Nephron progenitor cell (in vitro differentiated cells): ENCODE measurements at regions not wholly inside any gene's neighbourhood (a gene's known extent, or its start where the extent isn't known, plus 50 kb on each side); places are given as distances from the start of the nearest gene placed in this dataset.

Experiments used
- DNase-seq: peaks from one replicate; pipeline ENCODE4 v3.0.0; 2021
- H3K27ac Mint-ChIP-seq: 2 replicates; pipeline ENCODE4 v1.8.0; 2021; ENCODE audit warnings: mild to moderate bottlenecking, moderate library complexity, mixed read lengths
- H3K27me3 Mint-ChIP-seq: 2 replicates; pipeline ENCODE4 v1.8.0; 2021; ENCODE audit warnings: mild to moderate bottlenecking, low read depth, mixed read lengths; ENCODE audit not compliant: poor library complexity
- H3K36me3 Mint-ChIP-seq: 2 replicates; pipeline ENCODE4 v1.8.0; 2021; ENCODE audit warnings: low read depth, mixed read lengths
- H3K4me1 Mint-ChIP-seq: 2 replicates; pipeline ENCODE4 v1.8.0; 2021; ENCODE audit warnings: mixed read lengths
- H3K4me3 Mint-ChIP-seq: 2 replicates; pipeline ENCODE4 v1.8.0; 2021; ENCODE audit warnings: mild to moderate bottlenecking, moderate library complexity, mixed read lengths
- H3K9me3 Mint-ChIP-seq: 2 replicates; pipeline ENCODE4 v1.8.0; 2021; ENCODE audit warnings: mild to moderate bottlenecking, moderate library complexity, mixed read lengths
- CTCF ChIP-seq: fragments of 200-600 bp; sonication (generic); IDR thresholded peaks from 2 replicates; pipeline ENCODE4 v1.5.0; 2021; ENCODE audit warnings: antibody characterized with exemption

GRCh38 chr5:158301186-158301585, 442.2 kb upstream of the CLINT1 start:
- no peak for DNase-seq

DNA sequence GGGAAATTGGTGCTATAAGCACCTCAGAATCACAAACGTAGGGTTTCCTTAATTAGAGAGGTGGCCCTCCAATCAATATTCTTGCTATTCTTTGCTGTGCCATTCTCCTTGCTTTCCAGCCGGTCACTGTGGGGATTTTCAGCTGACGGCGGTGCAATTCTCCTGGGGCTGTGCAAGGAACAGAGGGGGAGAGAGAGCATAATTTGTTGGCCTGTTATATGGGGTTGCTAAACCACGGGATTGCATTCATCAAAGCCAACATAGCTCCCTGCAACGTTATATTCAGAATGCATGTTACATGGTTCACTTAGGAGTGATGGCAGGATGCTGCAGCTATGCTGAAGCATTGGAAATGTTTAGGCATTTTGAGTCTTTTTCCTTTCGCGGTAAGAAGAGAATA, 441.3 kb upstream of the CLINT1 start:
- H3K9me3 Mint-ChIP-seq, result peaks cover 30% of the 10 kb centered on the region
- TF ChIP-seq CTCF, result no peak
- H3K4me1 Mint-ChIP-seq, result peaks cover 24% of the 10 kb centered on the region
- DNase-seq, result no peak
- H3K27ac Mint-ChIP-seq, result no peak overlapping the region
- no peaks in the 10 kb centered on the region for H3K27me3 Mint-ChIP-seq
- no peak overlapping the region for H3K4me3 Mint-ChIP-seq
- H3K36me3 Mint-ChIP-seq, result peaks cover 9% of the 10 kb centered on the region

More at GRCh38 chr5:158301186-158301585, 442.2 kb upstream of the CLINT1 start:
- no peaks in the 10 kb centered on the region for H3K27me3 Mint-ChIP-seq
- peaks cover 9% of the 10 kb centered on the region for H3K36me3 Mint-ChIP-seq
- H3K4me1 Mint-ChIP-seq, result peaks cover 24% of the 10 kb centered on the region
- peaks cover 22% of the 10 kb centered on the region for H3K9me3 Mint-ChIP-seq
- no peak overlapping the region for H3K4me3 Mint-ChIP-seq
- no peak overlapping the region for H3K27ac Mint-ChIP-seq
- no peak for TF ChIP-seq CTCF

DNA sequence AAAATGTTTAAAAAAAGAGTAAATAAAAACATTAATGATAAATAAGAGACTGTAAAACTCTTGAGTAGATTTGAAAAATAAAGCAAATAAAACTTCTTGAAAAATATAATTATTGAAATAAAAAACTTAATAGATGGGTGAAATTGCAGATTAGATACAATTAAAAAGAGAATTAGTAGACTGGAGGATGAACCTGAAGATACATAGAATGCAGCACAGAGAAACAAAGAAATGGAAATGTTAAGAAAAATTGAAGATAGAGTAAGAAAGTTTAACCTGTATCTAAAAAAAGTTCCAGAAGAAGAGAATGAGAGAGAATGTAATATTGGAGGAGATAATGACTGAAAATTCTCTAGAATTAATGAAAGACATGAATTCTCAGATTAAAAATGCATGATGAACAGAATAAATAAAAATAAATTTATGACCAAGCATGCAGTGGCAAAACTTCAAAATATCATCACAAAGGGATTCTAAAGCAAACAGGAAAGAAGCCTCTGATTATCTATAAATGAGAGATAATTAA, 438.1 kb upstream of the CLINT1 start:
- Mint-ChIP-seq H3K4me3 (no peak overlapping the region), H3K9me3 (peaks cover 45% of the 10 kb centered on the region), H3K4me1 (peaks cover 26% of the 10 kb centered on the region), H3K27me3 (no peaks in the 10 kb centered on the region), H3K36me3 (peaks cover 14% of the 10 kb centered on the region), H3K27ac (no peak overlapping the region)
- no peak for TF ChIP-seq CTCF
- no peak for DNase-seq

DNA sequence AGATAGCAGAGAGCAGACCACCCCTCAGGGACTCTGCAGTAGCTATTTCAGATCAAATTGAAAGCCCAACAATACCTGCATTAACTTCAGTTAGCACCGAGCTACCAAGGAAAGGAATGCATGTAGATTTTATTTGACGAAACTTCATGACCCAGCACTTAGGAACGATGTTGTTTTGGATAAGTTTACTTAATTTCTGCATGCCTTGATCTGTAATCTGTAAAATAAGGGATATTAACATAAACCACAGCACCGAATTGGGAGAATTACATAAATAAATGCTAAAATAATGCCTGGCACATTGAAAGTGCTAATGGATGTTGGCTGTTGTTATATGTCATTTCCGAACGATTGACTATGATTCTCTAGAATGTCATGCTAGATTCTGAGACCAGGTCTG, 435.8 kb upstream of the CLINT1 start:
- Mint-ChIP-seq H3K4me3 (no peak overlapping the region), H3K27me3 (no peaks in the 10 kb centered on the region), H3K27ac (no peak overlapping the region), H3K9me3 (peaks cover 45% of the 10 kb centered on the region), H3K36me3 (peaks cover 14% of the 10 kb centered on the region), H3K4me1 (peaks cover 25% of the 10 kb centered on the region)
- no peak for DNase-seq
- no peak for TF ChIP-seq CTCF

DNA sequence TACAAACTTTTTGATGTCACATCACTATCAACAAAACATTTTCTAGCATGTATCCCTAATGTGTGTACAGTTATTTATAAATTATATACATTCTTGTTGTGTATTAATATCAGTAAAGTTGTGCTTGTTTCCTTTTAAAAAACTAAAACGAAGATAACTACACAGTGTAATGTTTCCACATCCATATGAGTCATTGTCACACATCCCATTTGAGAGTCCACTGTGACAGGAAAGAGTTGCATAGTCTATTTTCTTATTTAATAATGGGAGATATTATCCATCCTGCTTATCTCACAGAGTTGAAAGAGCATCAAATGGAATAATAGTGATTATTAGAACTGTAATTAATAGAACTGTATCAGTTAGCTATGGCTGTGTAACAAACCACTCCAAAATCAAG, 434.0 kb upstream of the CLINT1 start:
- TF ChIP-seq CTCF, result no peak
- Mint-ChIP-seq H3K27me3 (no peaks in the 10 kb centered on the region), H3K4me3 (no peak overlapping the region), H3K36me3 (peaks cover 14% of the 10 kb centered on the region), H3K4me1 (peaks cover 28% of the 10 kb centered on the region), H3K27ac (no peak overlapping the region), H3K9me3 (peaks cover 43% of the 10 kb centered on the region)
- no peak for DNase-seq

DNA sequence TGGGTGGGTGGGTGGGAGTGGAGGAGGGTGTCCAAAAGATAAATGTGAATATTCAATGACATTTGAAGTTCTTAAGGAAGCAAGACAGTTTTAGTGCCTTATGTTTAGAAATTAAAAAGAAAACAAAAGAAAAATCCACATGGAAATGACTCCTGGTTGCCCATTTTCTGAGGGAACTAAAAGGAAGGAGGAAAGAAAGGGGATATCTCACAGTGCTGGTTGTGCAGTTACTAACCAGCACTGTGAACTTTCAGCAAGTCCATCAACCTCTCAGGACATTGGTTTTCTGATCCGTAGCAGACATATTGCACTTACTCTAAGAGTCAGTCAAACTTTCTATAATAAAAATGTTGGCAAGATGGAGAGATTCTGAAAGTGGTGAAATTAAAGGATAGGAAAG, 431.0 kb upstream of the CLINT1 start:
- Mint-ChIP-seq H3K27me3 (no peaks in the 10 kb centered on the region), H3K9me3 (peaks cover 16% of the 10 kb centered on the region), H3K36me3 (peaks cover 5% of the 10 kb centered on the region), H3K27ac (no peak overlapping the region), H3K4me1 (peaks cover 50% of the 10 kb centered on the region), H3K4me3 (no peak overlapping the region)
- DNase-seq, result no peak
- TF ChIP-seq CTCF, result no peak
